GM21737 (cell line): ENCODE measurements at regions not wholly inside any gene's neighbourhood (a gene's known extent, or its start where the extent isn't known, plus 50 kb on each side); places are given as distances from the start of the nearest gene placed in this dataset.

Source experiments
- ATAC-seq: cut with Tn5 transposase; IDR thresholded peaks from one replicate; pipeline ENCODE4 v1.9.1; 2021; ENCODE audit warnings: mild to moderate bottlenecking, moderate library complexity; ENCODE audit not compliant: unreplicated experiment

DNA sequence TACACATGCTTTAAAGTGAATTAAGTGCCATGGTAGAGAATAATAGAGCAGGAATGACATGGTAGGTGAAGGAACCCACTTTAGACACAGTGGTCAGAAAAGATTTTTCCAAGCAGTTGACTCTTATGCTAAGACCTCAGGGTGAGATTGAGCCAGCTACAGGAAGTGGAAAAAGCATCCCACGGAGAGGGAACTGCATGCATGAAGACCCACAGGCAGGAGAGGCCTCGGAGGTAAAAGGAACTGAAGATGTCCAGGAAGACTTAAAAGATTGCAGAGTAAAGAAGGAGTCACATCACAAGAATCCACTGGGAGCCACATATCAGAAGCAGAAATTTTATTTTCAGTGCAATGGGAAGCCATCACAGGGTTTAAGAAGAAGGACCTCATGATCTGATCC, 499.2 kb upstream of the FAM98A start:
- ATAC-seq: no peak

DNA sequence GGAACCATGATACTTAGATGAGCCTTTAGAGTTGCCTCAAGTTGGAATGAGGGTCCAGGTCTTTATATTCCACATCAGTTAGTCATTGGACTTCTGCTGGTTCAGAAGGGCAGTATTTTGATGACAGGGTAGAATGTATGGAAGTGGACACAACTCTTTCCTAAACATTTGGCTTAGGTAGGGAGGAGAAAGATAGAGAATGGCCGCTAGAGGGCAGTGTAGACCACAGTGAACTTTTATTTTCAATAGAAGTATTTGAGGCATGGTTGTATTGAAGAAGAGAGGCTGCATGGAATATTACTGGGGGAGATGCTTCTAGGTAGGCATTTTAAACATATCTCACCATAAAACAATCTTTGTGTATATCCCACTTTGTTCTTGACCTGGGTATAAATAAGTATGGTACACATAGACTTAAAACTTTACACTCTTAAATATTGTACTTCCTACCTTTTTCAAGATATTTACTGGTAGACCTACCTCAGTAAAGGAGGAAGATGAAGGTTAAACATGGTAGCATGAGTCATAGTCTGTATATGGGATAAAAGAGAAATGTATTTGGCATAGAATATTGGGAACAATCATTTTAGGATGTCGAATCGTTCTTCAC, 497.6 kb upstream of the FAM98A start:
- no peak for ATAC-seq

DNA sequence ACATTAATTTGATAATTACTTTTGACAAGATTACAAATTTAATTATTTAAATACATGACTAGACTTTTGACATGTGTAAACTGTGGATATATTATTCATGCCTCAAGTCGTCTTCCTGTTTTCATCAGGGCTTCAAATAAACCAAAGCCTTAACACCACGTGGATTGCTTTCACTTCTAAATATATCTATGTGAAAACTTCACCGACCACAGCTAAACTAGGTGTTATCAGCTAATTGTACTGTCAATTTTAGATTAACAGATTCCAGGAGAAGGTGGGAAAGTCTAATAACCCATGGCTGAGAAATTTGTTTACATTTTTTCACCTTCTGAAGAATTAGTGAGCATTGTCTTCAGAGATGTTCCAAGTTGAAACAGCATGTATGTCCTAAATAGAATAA, 494.7 kb upstream of the FAM98A start:
- ATAC-seq: no peak

DNA sequence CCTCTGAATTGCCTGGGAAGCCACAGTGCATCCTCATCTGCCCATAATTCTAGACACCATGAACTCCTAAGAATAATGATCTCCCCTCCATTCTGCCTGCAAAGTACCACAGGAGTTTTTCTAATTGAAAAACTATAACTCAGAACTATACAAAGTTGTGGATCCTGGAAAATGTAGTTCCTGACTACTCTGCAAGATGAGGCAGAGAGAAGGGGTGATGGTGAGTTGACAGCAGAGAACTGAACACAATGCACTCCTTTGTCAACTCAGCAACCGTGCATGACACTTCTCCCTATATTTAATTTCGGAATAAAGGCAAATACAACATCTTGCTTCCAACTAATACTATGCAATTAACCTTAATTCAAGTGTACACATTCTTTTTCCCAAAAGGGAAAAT, 471.1 kb upstream of the FAM98A start:
- no peak for ATAC-seq

DNA sequence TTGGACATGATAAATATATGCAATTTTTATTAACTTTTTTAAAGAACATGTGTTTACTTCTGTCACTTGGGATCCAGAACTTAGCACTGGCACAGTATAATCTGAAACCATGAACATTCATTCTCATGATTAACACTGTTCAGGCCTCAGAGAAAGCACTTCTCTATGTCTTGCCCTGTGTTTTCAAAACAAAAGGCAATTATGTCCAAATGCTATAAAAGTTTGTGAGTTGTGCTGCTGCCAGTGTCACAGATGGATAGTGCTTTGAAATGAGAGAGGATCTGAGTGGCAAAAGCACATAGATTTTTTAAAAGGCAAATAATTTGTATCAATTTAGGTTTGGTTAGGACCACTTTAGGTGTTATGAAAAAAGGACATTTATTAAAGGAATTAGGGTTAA, 470.5 kb upstream of the FAM98A start:
- no peak for ATAC-seq

DNA sequence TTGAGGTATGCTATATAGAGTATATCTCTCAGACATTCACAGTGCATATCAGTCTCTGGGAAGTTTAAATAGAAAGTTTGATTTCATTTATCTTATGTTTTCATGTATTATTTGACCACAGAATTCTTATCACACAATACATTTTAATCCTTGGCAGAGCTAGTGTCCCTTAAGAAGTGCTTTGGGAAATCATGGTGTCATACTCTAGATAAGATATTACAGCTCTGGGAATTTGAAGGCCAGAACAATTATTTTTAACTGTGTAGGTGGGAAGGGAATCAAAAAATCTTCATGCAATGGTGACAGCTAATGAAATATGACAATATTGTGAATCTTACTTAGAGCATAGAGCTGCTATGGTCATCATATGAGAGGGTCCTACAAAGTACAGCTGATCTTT, 451.3 kb upstream of the FAM98A start:
- ATAC-seq: no peak

DNA sequence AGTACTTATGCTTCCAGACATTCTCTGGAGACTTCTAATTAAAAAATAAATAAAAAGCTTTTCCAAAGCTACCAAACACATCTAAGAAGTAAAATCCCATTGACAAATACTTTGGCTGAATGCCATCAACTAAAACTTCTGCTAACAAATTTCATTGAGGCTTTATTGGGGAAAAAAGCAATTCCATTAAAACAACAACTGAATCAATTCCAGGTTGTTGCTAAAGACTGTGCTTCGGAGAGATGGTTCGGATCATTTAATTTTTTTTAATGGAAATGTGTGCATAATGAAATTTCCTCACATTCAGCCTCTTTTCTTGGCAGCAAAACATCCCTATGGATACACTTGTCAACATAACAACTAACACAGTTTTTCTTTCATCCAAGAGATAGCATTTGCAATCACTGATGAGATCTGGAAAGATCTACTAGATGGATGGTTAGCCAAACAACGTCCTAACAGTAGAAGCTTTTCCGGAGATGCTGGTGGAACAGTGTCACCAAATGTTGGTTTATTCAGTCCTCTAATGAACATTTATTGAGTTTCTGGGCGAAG, 446.1 kb upstream of the FAM98A start:
- no peak for ATAC-seq

DNA sequence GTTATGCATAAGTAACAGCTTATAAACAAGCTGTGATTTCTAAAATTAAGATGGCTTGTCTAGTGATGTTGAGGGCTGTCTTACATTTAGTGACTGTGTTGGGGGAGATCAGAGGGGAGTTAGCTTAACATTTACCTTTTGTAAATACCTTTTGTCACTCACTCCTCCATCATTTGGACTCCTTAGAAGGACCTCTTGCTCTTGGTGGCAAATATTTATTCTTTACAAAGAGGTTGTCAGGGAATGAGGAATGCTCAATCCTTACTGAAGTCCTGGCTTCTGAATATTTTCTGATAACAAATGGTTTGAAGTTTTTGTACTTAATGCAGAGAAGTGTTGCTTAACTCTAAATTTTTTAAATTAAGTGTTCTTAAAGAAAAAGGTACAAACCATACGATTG, 438.8 kb upstream of the FAM98A start:
- ATAC-seq: no peak

DNA sequence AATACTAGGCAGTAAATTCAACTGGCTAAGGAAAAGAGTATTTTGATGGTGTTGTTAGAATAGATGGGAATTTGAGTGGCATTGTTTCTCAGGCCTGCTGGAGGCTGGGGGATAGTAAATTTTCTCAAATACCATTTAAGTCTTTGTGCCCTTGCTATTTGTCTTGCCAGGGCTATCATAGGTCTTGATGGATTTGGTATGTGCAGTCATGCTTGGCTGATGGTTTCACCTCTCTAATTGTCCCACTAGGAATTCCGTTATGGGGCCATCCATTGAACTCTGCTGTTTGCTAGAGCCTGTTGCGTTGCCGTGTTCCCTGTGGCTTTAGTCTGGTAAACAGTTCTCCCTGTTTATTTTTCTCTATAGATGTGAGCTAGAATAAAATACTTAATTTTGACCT, 438.1 kb upstream of the FAM98A start:
- ATAC-seq: no peak

DNA sequence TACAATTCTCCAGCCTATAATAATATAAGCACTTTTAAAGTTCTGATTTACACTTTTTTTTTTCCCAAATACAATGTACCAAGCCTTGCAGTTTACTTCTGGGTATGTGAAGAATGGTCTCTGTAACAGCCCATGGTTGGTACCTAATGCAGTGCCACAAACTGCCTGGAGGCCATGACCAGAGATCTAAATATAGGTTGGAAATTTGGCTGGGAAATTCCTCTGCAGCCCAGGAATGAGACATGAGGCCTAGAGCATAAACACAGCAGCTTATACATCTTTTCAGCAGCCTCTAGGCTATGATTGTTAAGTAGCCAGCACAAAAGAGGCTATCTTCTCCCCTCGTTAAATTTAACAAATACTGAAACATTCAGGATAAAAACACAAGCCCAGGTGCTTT, 432.0 kb upstream of the FAM98A start:
- ATAC-seq: no peak

DNA sequence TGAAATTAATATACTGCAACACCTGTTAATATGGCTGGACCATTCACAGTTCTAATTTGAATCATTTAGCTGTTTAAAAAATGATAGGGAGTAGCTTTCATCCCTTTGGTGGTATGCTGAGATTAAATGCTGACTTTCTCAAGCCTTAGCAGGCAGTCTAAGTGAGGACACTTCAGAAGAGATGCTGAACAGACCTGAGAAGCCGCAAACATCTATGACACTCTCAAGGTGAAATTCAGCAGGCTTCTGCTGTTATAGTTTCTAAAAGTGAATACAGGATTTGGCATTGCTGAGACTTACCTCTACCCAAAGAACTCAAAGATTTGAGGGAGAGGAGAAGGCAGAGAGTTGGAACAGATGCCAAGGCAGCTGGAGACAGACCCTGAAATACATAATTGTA, 431.2 kb upstream of the FAM98A start:
- no peak for ATAC-seq

DNA sequence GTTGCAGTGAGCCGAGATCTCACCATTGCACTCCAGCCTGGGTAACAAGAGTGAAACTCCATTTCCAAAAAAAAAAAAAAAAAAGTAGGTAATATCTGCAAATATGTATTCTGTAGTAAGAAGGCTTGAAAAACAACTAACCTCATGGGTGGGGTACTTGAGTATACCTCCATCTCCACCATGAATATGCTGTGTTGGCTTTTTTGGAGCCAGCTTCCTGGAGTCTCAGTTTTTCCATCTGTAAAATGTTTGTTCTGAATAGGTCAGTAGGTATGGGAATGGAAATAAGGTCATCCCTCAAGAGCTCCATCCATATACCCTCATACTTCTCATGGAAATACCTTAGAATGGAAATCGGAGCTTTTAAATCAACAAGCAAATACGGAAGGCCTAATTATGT, 430.0 kb upstream of the FAM98A start:
- no peak for ATAC-seq

DNA sequence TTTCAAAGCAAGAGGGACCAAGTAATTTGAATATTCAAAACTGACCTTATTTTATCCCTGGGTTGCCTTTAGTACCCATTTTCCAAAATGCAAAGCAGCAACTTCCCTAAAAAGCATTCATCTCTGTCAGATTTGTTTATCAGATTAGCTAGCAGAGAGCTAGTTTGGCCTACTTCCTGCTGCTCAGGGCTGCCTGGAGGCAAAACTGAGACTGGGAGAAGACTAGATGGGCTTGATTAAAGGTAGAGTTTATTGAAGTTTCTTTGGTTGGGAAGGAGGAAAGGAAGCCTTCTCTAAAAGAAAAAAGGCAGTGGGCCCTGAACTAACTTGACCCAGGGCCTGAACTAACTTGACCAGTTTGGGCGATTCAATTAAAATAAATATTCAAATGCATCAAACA, 426.1 kb upstream of the FAM98A start:
- ATAC-seq: no peak

DNA sequence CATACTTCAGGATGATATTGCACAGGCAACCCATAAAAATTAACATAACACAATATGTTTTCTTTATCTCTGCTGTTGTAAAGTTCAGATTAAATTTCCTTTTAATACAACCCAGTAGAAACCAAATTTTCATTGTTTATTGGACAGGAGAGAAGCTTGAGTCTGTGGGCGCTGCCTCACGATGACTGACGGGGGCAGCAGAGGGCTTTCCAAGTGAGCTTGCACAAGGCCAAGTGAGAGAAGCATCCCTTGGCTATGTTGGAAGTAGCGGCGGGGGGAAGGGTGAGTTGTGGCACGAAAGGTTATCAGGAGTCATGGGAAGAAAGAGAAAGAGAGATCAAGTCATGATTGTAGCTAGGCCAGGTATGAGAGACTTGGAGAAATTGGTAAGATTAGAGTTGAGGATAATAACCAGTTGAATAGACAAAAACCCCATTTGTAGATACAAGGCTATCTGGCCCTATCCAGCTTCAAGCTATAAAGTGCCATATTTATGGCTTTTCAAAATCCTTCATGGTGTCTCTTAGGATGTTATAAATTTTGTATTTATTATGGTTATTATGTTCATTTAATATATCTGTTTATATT, 413.7 kb upstream of the FAM98A start:
- no peak for ATAC-seq

DNA sequence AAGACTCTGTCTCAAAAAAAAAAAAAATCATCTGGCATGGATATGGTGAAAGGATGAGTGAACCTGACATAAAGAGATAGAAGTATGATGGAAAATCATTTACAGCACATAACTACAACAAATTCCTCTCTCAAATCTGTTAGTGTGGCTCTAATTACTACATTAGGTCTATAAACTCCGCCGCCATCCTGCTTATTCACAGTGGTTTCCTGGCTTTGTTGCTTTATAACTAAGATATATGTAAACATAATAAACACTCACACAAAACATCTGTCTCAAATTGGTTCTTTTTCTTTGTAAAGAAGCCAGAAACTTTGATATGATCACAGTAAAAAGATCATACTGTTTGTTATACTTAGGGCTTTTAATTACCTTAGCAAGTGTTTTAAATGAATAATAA, 412.6 kb upstream of the FAM98A start:
- ATAC-seq: no peak

DNA sequence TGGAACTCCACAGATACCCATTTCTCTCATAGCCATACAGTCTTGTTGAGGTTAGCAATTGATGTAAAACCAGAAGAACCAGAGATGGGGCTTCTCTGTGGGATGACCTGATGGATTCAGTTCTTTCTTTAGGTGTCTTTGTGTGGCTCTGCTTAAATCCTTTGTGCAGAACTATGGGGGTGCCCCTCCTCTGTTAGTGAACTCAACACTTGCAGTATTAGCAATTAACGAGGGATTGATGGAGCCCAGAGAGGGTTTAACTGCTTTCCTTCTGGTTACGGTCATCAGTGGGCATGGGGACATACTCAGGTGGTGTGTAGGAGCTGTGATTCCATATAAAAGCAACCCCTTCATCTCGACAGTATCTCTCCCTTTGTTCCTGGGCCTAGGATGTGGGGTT, 406.8 kb upstream of the FAM98A start:
- no peak for ATAC-seq

DNA sequence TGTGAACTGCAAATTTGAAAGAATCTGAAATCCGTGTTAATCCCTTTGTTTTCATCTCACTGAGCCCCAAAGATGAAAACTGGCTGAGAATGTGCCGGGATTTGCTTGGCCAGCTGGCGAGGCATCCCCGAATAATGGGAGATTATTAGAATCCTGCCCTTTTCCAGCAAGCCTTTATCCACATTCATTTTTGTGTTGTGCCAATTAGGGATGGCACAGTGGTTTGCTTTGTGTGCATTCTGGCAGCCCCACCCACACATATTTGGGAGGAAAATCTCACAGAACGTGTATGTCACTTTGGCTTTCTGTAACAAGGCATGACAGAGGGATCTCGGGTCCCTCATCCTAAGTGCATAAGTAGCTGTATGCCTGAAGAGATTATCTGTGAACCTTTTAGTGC, 405.8 kb upstream of the FAM98A start:
- ATAC-seq: no peak

DNA sequence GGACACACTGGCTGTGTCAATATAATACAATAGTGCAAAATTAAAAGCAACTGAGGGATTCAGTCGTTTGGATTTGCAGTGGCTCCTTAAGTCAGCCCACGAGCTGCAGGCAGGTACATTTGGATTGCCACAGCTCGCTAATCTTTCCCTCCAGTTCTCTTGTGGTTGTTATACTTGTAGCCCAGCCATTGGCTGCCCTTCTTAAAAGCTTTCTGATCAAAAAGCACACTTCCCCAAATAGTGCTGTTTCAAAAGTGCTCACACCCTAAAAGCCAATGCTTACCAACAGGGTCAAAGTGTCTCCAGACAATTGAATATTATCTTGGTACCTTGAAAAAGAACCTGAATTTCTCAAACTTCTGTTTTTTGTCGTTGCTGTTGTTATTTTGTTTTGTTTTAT, 404.7 kb upstream of the FAM98A start:
- ATAC-seq: no peak

DNA sequence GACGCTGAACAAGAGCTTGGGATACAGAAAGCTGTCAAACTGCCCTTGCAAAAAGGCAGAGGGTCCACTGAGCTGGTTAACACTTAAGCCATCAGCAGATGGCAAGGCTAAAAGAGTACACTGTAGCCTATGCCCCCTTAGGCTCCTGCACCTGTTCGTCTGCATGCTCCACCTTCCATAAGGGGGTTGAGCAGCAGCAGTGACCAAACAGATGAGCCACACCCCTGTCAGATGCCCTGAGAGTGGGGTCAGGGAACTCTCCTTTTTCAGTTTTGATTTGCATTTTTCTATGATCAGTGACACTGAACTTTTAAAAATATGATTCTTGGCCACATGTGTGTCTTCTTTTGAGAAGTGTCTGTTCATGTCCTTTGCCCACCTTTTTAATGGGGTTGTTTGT, 402.5 kb upstream of the FAM98A start:
- ATAC-seq: no peak

DNA sequence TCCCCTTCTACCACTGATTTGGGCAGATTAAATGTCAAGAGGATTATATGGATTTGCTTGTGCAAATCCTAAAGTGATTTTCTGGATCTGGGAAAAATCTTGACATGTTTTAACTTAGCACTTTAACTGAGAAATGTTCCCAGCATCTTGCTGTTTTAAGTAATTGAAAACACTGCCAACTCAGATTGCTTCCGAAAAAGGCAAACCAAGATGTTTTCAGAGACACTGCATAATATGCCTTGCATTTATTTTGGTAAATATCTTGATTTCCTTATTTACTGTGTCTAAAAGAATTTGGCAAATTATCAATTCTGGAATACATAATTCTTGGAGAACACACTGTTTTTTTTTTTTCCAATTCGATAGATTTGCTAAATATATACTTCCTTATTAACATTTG, 385.0 kb upstream of the FAM98A start:
- no peak for ATAC-seq

DNA sequence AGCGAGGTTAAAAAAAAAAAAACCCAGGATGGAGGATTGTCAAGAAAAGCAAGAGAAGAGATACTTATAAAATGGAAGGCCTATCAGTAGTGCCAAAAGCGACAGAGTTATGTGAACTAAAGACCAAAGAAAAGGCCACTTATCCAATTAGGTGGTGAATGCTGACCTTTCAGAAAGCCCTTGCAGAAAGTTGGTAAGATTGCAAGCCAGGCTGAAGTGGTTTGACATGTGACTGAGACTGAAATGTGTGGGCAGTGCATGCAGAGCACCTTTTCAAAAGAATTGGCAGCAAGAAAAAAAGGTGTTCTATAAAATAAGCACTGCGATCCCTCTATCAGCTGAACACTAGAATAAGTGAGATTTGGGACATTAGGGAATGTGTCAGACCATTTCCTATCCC, 379.4 kb upstream of the FAM98A start:
- ATAC-seq: no peak

DNA sequence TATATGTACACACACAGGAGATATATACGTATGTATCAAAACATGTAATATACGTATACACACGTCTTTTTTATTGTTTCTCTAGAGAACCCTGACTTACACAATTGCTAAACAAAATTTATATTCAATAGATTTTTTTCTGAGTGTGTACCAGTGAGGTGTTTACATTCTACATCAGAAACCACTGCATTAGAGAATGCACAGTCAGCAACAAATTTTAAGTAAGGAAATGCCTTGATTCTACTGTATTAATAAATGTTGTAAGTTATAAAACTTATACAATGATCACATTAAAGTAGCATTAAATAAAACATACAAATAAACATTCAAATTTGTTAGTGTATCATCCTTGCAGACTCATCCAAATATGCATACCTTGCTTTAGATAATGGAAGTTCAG, 376.4 kb upstream of the FAM98A start:
- ATAC-seq: no peak

DNA sequence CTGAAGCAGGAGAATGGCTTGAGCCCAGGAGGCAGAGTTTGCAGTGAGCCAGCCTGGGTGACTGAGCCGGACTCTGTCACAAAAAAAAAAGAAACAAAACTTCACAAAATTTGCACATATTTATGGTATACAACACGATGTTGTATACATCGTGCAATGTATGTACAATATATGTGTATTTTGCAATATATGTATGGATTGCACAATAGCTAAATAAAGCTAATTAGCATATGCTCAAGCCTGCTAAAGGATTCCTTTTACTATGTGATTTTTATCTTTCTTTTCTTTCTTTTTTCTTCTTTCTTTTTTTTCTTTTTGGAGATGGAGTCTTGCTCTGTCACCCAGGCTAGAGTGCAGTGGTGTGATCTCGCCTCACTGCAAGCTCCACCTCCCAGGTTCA, 368.0 kb upstream of the FAM98A start:
- ATAC-seq: no peak
